HCT116 (cell line): ENCODE measurements at regions not wholly inside any gene's neighbourhood (a gene's known extent, or its start where the extent isn't known, plus 50 kb on each side); places are given as distances from the start of the nearest gene placed in this dataset.

Experiments used
- ATAC-seq: fragments of 200-7000 bp; cut with Tn5 transposase; 2 replicates; pipeline ENCODE4 v1.9.1; 2020; ENCODE audit warnings: mild to moderate bottlenecking, moderate library complexity
- BruUV-seq: library from RNA; stranded (reverse); fragments of 400-500 nt; replicated peaks from 2 replicates; lab custom pipeline; 2021; lab: Mats Ljungman, UMichigan
- CTCF ChIA-PET: fragments of 300-600 bp; sonication (Branson Sonifier 250); formaldehyde crosslinking; loops from one replicate; lab custom pipeline; 2021; ENCODE audit warnings: antibody characterized with exemption; lab: Charles Lee
- POLR2A ChIA-PET: fragments of 300-600, 350-600 bp; sonication (Branson Sonifier 250); formaldehyde crosslinking; loops from one replicate; lab custom pipeline; 2021; ENCODE audit warnings: antibody characterized with exemption; lab: Charles Lee
- RAD21 ChIA-PET, 2 experiments: fragments of 300-600 bp; sonication (Branson Sonifier 250); formaldehyde crosslinking; loops; one replicate each; lab custom pipeline; 2023; ENCODE audit warnings: low total read pairs in 2 of 2; ENCODE audit not compliant: uncharacterized antibody in 2 of 2, unreplicated experiment in 2 of 2, low non-redundant PET in 1 of 2; lab: Charles Lee
- DNase-seq: peaks from one replicate; pipeline ENCODE4 v3.0.0-alpha.2; 2010; ENCODE audit warnings: low read depth, low spot score
- H2AFZ ChIP-seq: fragments of 200-600 bp; shearing (Covaris generic), sonication (generic); 2 replicates; pipeline ENCODE4 v1.6.1; 2017; ENCODE audit warnings: low read depth, mixed run types, mixed read lengths, antibody characterized with exemption, low read length; ENCODE audit not compliant: poor library complexity, severe bottlenecking
- H3K27ac ChIP-seq: 2 replicates; pipeline ENCODE4 v1.5.1; 2012; ENCODE audit warnings: low read depth, low read length
- H3K27me3 ChIP-seq: fragments of 200-600 bp; sonication (generic); 2 replicates; pipeline ENCODE4 v1.6.1; 2016; ENCODE audit warnings: mixed run types, low read length, mixed read lengths; ENCODE audit not compliant: insufficient read depth
- H3K36me3 ChIP-seq, 2 experiments: fragments of 200-500 bp in 1 of 2; fragments of 200-600 bp in 1 of 2; sonication (Bioruptor generic) in 1 of 2; sonication (generic) in 1 of 2; 2 replicates each; pipeline versions ENCODE4 v1.5.1 to v1.6.1; 2014 to 2016; ENCODE audit warnings: low read length in 2 of 2, inconsistent platforms in 1 of 2, mixed read lengths in 1 of 2, mixed run types in 1 of 2; ENCODE audit not compliant: insufficient read depth in 2 of 2, control insufficient read depth in 1 of 2
- H3K4me1 ChIP-seq, 2 experiments: fragments of 200-600 bp in 1 of 2; sonication (generic) in 1 of 2; 2 replicates each; pipeline versions ENCODE4 v1.5.1 to v1.6.1; 2012 to 2017; ENCODE audit warnings: low read length in 2 of 2, inconsistent platforms in 1 of 2, mild to moderate bottlenecking in 1 of 2, mixed read lengths in 1 of 2, mixed run types in 1 of 2, moderate library complexity in 1 of 2; ENCODE audit not compliant: insufficient read depth in 2 of 2, control insufficient read depth in 1 of 2
- H3K4me2 ChIP-seq: fragments of 200-600 bp; sonication (generic); 2 replicates; pipeline ENCODE4 v1.6.1; 2017; ENCODE audit warnings: mixed run types, low read length, mixed read lengths
- H3K4me3 ChIP-seq, 2 experiments: fragments of 200-600 bp in 1 of 2; sonication (generic) in 1 of 2; replicated peaks in 1 of 2; 2 replicates each; pipeline ENCODE4 v1.5.1; 2011 to 2016; ENCODE audit warnings: low read length in 2 of 2, control low read depth in 1 of 2, low read depth in 1 of 2, mild to moderate bottlenecking in 1 of 2, mixed read lengths in 1 of 2, mixed run types in 1 of 2
- H3K79me2 ChIP-seq: fragments of 200-600 bp; sonication (generic); 2 replicates; pipeline ENCODE4 v1.6.1; 2017; ENCODE audit warnings: mild to moderate bottlenecking, mixed run types, low read length, moderate library complexity, mixed read lengths; ENCODE audit not compliant: insufficient read depth
- H3K9ac ChIP-seq: fragments of 200-600 bp; sonication (generic); 2 replicates; pipeline ENCODE4 v1.6.1; 2016; ENCODE audit warnings: low read length, mixed read lengths
- H3K9me2 ChIP-seq: fragments of 200-600 bp; sonication (generic), shearing (Covaris generic); 2 replicates; pipeline ENCODE4 v1.6.1; 2017; ENCODE audit warnings: mixed run types, mild to moderate bottlenecking, moderate library complexity; ENCODE audit not compliant: insufficient read depth
- H3K9me3 ChIP-seq, 2 experiments: fragments of 200-500 bp in 1 of 2; fragments of 200-600 bp in 1 of 2; sonication (Bioruptor generic) in 1 of 2; sonication (generic) in 1 of 2; 2 replicates each; pipeline ENCODE4 v1.6.1; 2014 to 2017; ENCODE audit warnings: low read length in 2 of 2, mixed read lengths in 2 of 2, inconsistent platforms in 1 of 2, low read depth in 1 of 2, mild to moderate bottlenecking in 1 of 2, mixed run types in 1 of 2, moderate library complexity in 1 of 2; ENCODE audit not compliant: control insufficient read depth in 1 of 2, insufficient read depth in 1 of 2
- H4K20me1 ChIP-seq: fragments of 200-600 bp; sonication (generic), shearing (Covaris generic); 2 replicates; pipeline ENCODE4 v1.6.1; 2017; ENCODE audit warnings: mixed run types, mild to moderate bottlenecking, moderate library complexity; ENCODE audit not compliant: insufficient read depth
- CBX3 ChIP-seq: IDR thresholded peaks from 2 replicates; pipeline ENCODE4 v1.6.1; 2012; ENCODE audit warnings: low read depth
- CEBPB ChIP-seq: IDR thresholded peaks from 2 replicates; pipeline ENCODE4 v1.6.1; 2012; ENCODE audit warnings: low read depth
- EGR1 ChIP-seq: IDR thresholded peaks from 2 replicates; pipeline ENCODE4 v1.6.1; 2012; ENCODE audit warnings: low read depth
- EZH2 ChIP-seq: fragments of 200-600 bp; sonication (generic); IDR thresholded peaks from 2 replicates; pipeline ENCODE4 v1.6.1; 2017; ENCODE audit warnings: antibody characterized with exemption, mixed run types
- EZH2phosphoT487 ChIP-seq: fragments of 200-600 bp; IDR thresholded peaks from 2 replicates; pipeline ENCODE4 v1.6.1; 2018; ENCODE audit warnings: antibody characterized with exemption, borderline replicate concordance
- JUND ChIP-seq: IDR thresholded peaks from 2 replicates; pipeline ENCODE4 v1.6.1; 2012
- POLR2A ChIP-seq: IDR thresholded peaks from 2 replicates; pipeline ENCODE4 v1.7.0; 2011; ENCODE audit warnings: borderline replicate concordance; ENCODE audit not compliant: insufficient read depth, insufficient read length; ENCODE audit errors: extremely low read depth
- POLR2AphosphoS5 ChIP-seq: IDR thresholded peaks from 2 replicates; pipeline ENCODE4 v1.6.1; 2011; ENCODE audit warnings: mild to moderate bottlenecking, low read depth, low read length, moderate library complexity
- RAD21 ChIP-seq: IDR thresholded peaks from 2 replicates; pipeline ENCODE4 v1.6.1; 2012; ENCODE audit warnings: low read depth, mild to moderate bottlenecking
- SIN3A ChIP-seq: IDR thresholded peaks from 2 replicates; pipeline ENCODE4 v1.6.1; 2012; ENCODE audit warnings: low read depth
- SP1 ChIP-seq: IDR thresholded peaks from 2 replicates; pipeline ENCODE4 v1.6.1; 2012; ENCODE audit warnings: low read depth
- SRF ChIP-seq: IDR thresholded peaks from 2 replicates; pipeline ENCODE4 v1.6.1; 2012; ENCODE audit warnings: low read depth
- TCF7L2 ChIP-seq: IDR thresholded peaks from 2 replicates; pipeline ENCODE4 v1.7.0; 2011; ENCODE audit warnings: borderline replicate concordance, inconsistent platforms; ENCODE audit not compliant: insufficient read depth, insufficient read length; ENCODE audit errors: extremely low read depth
- YY1 ChIP-seq: IDR thresholded peaks from 2 replicates; pipeline ENCODE4 v1.6.1; 2011; ENCODE audit warnings: low read length, low read depth, moderate library complexity, mild to moderate bottlenecking; ENCODE audit not compliant: insufficient replicate concordance; ENCODE audit errors: extremely low read depth
- ZFX ChIP-seq: fragments of 450-650 bp; IDR thresholded peaks from 2 replicates; pipeline ENCODE4 v1.6.1; 2017
- intact Hi-C: fragments of 100-400 bp; cut with micrococcal nuclease; formaldehyde crosslinking; loops from 2 replicates; pipeline ENCODE4 v1.10.0; 2022
- TF ChIP-seq, protein P1 (sequence below): IDR thresholded peaks from 2 replicates; pipeline ENCODE4 v1.6.1; 2012
- TF ChIP-seq, protein P2 (sequence below): IDR thresholded peaks from 2 replicates; pipeline ENCODE4 v1.6.1; 2012; ENCODE audit warnings: low read depth

DNA sequence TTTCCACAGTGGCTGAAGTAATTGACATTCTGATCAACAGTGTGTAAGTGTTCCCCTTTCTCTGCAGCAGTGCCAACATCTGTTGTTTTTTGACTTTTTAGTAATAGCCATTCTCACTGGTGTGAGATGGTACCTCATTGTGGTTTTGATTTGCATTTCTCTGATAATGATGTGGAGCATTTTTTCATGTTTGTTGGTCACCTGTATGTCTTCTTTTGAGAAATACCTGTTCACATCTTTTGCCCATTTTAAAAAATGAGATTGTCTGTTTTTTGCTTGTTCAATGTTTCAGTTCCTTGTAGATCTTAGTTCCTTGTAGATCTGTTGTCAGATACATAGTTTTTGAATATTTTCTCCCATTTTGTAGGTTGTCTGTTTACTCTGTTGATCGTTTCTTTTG, 162.5 kb upstream of the PITX1 start:
- Histone ChIP-seq H2AFZ (no peak overlapping the region), H3K9me2 (no peaks in the 10 kb centered on the region), H3K27me3 (no peaks in the 10 kb centered on the region), H3K4me3 (no peak overlapping the region), H3K4me1 (peaks cover 2 to 4% of the 10 kb centered on the region in 2 experiments; a peak in 3 of 4 replicates), H4K20me1 (no peaks in the 10 kb centered on the region), H3K79me2 (no peaks in the 10 kb centered on the region), H3K9me3 (no peaks in the 10 kb centered on the region), H3K27ac (no peak overlapping the region), H3K4me2 (no peak overlapping the region), H3K36me3 (no peaks in the 10 kb centered on the region), H3K9ac (no peak overlapping the region)
- ChIA-PET POLR2A (no interaction called here), CTCF (no interaction called here), RAD21 (no interaction called here)
- ATAC-seq: no peak
- no peak for DNase-seq
- intact Hi-C loops: no loop called here
- no peak for TF ChIP-seq CEBPB
- no peak for TF ChIP-seq ZFX
- no peak for TF ChIP-seq EZH2phosphoT487
- TF ChIP-seq, protein P1, sequence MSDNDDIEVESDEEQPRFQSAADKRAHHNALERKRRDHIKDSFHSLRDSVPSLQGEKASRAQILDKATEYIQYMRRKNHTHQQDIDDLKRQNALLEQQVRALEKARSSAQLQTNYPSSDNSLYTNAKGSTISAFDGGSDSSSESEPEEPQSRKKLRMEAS: no peak
- TF ChIP-seq RAD21: no peak
- TF ChIP-seq, protein P2, sequence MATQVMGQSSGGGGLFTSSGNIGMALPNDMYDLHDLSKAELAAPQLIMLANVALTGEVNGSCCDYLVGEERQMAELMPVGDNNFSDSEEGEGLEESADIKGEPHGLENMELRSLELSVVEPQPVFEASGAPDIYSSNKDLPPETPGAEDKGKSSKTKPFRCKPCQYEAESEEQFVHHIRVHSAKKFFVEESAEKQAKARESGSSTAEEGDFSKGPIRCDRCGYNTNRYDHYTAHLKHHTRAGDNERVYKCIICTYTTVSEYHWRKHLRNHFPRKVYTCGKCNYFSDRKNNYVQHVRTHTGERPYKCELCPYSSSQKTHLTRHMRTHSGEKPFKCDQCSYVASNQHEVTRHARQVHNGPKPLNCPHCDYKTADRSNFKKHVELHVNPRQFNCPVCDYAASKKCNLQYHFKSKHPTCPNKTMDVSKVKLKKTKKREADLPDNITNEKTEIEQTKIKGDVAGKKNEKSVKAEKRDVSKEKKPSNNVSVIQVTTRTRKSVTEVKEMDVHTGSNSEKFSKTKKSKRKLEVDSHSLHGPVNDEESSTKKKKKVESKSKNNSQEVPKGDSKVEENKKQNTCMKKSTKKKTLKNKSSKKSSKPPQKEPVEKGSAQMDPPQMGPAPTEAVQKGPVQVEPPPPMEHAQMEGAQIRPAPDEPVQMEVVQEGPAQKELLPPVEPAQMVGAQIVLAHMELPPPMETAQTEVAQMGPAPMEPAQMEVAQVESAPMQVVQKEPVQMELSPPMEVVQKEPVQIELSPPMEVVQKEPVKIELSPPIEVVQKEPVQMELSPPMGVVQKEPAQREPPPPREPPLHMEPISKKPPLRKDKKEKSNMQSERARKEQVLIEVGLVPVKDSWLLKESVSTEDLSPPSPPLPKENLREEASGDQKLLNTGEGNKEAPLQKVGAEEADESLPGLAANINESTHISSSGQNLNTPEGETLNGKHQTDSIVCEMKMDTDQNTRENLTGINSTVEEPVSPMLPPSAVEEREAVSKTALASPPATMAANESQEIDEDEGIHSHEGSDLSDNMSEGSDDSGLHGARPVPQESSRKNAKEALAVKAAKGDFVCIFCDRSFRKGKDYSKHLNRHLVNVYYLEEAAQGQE: no peak
- TF ChIP-seq TCF7L2: no peak
- no peak for TF ChIP-seq EZH2
- TF ChIP-seq CBX3: no peak
- no peak for TF ChIP-seq SRF
- no peak for TF ChIP-seq EGR1
- TF ChIP-seq SIN3A: no peak
- no peak for TF ChIP-seq POLR2A
- TF ChIP-seq YY1: no peak
- TF ChIP-seq SP1: no peak
- TF ChIP-seq POLR2AphosphoS5: no peak
- no peak for TF ChIP-seq JUND
- BruUV-seq: no TSS peak
